ENCODE measurements at regions not wholly inside any gene's neighbourhood (a gene's known extent, or its start where the extent isn't known, plus 50 kb on each side); places are given as distances from the start of the nearest gene placed in this dataset.

GRCh38 chr15:58331913-58332675 is 99.7 kb upstream of the LIPC start:
- Histone ChIP-seq H3K9me3 (peaks cover 0 to 5% (median 2%) of the 10 kb centered on the region in 4 donors), H3K27me3 (no peaks in the 10 kb centered on the region), H3K4me1 (peaks cover 35 to 39% (median 37%) of the 10 kb centered on the region in 4 donors), H3K27ac (replicated peaks in 1 of 4) (peak overlapping the region; percentile 77 to 87 (median 80)), H3K36me3 (no peaks in the 10 kb centered on the region), H3K4me3 (peak overlapping the region in 2 of 4 donors; percentile 2 to 28)
- WGBS = 1% methylated on average over 5 of the region's 8 CpGs
- peak; percentile 98 for DNase-seq (ENCODE audit: extremely low spot score)
- TF ChIP-seq POLR2AphosphoS5 (IDR thresholded peaks at IDR 0.05) (peak; percentile 90 to 95), POLR2A (IDR thresholded peaks at IDR 0.05; ENCODE audit: low read depth) (no peak), EP300 (IDR thresholded peaks at IDR 0.05) (peak; percentile 46)
- intact Hi-C loops (cut with DNase I) = no loop called here

GRCh38 chr15:58332676-58333400 is 99.0 kb upstream of the LIPC start:
- H3K9me3 ChIP-seq = peaks cover 0 to 5% (median 2%) of the 10 kb centered on the region in 4 donors
- H3K27me3 ChIP-seq = no peaks in the 10 kb centered on the region
- DNase-seq (ENCODE audit: extremely low spot score) = peak; percentile 57
- peak overlapping the region; percentile 77 to 87 (median 80) for H3K27ac ChIP-seq (replicated peaks in 1 of 4)
- H3K36me3 ChIP-seq = no peaks in the 10 kb centered on the region
- intact Hi-C loops (cut with DNase I) = no loop called here
- H3K4me3 ChIP-seq = no peak overlapping the region
- TF ChIP-seq EP300 (IDR thresholded peaks at IDR 0.05) (no peak), POLR2AphosphoS5 (IDR thresholded peaks at IDR 0.05) (no peak), CTCF (IDR thresholded peaks at IDR 0.05) (no peak), POLR2A (IDR thresholded peaks at IDR 0.05; ENCODE audit: low read depth) (no peak)
- peaks cover 35 to 43% (median 38%) of the 10 kb centered on the region in 4 donors for H3K4me1 ChIP-seq

- H3K27me3 ChIP-seq = no peaks in the 10 kb centered on the region
- peaks cover 0 to 5% (median 2%) of the 10 kb centered on the region in 4 donors for H3K9me3 ChIP-seq
- DNase-seq (ENCODE audit: extremely low spot score) = no peak
- intact Hi-C loops (cut with DNase I) = no loop called here
- no peak overlapping the region for H3K27ac ChIP-seq (replicated peaks in 1 of 4)
- no peak overlapping the region for H3K4me3 ChIP-seq
- WGBS = 90% methylated on average over 2 of the region's 2 CpGs
- peaks cover 35 to 47% (median 36%) of the 10 kb centered on the region in 4 donors for H3K4me1 ChIP-seq
- no peak for TF ChIP-seq EP300 (IDR thresholded peaks at IDR 0.05)
- no peak for TF ChIP-seq POLR2A (IDR thresholded peaks at IDR 0.05; ENCODE audit: low read depth)
- TF ChIP-seq POLR2AphosphoS5 (IDR thresholded peaks at IDR 0.05) = no peak
- no peak for TF ChIP-seq CTCF (IDR thresholded peaks at IDR 0.05)
- no peaks in the 10 kb centered on the region for H3K36me3 ChIP-seq
These were observed 97.0 kb upstream of the LIPC start for GRCh38 chr15:58334803-58335202.

- Histone ChIP-seq H3K36me3 (no peaks in the 10 kb centered on the region), H3K4me3 (no peak overlapping the region), H3K27ac (replicated peaks in 1 of 4) (no peak overlapping the region), H3K9me3 (peaks cover 0 to 5% (median 2%) of the 10 kb centered on the region in 4 donors), H3K27me3 (no peaks in the 10 kb centered on the region), H3K4me1 (peaks cover 21 to 33% (median 23%) of the 10 kb centered on the region in 4 donors)
- intact Hi-C loops (cut with DNase I) = no loop called here
- 80% methylated on average over 3 of the region's 3 CpGs for WGBS
- no peak for DNase-seq (ENCODE audit: extremely low spot score)
- no peak for TF ChIP-seq POLR2AphosphoS5 (IDR thresholded peaks at IDR 0.05)
- no peak for TF ChIP-seq CTCF (IDR thresholded peaks at IDR 0.05)
- no peak for TF ChIP-seq POLR2A (IDR thresholded peaks at IDR 0.05; ENCODE audit: low read depth)
- no peak for TF ChIP-seq EP300 (IDR thresholded peaks at IDR 0.05)
These were observed 95.6 kb upstream of the LIPC start for GRCh38 chr15:58336161-58336560.

GRCh38 chr15:58340176-58340575 is 91.6 kb upstream of the LIPC start:
- 86% methylated on average over 3 of the region's 3 CpGs for WGBS
- Histone ChIP-seq H3K9me3 (no peaks in the 10 kb centered on the region), H3K36me3 (no peaks in the 10 kb centered on the region), H3K4me1 (peaks cover 0 to 9% (median 3%) of the 10 kb centered on the region in 4 donors), H3K4me3 (no peak overlapping the region), H3K27me3 (no peaks in the 10 kb centered on the region), H3K27ac (replicated peaks in 1 of 4) (no peak overlapping the region)
- no peak for DNase-seq (ENCODE audit: extremely low spot score)
- TF ChIP-seq POLR2AphosphoS5 (IDR thresholded peaks at IDR 0.05) (no peak), EP300 (IDR thresholded peaks at IDR 0.05) (no peak), CTCF (IDR thresholded peaks at IDR 0.05) (no peak), POLR2A (IDR thresholded peaks at IDR 0.05; ENCODE audit: low read depth) (no peak)
- intact Hi-C loops (cut with DNase I) = no loop called here
